ENCODE measurements at regions not wholly inside any gene's neighbourhood (a gene's known extent, or its start where the extent isn't known, plus 50 kb on each side); places are given as distances from the start of the nearest gene placed in this dataset.

- Histone ChIP-seq H3K23ac (ENCODE audit: insufficient read length, low read depth, low read length) (no peak overlapping the region), H4K20me1 (ENCODE audit: control insufficient read depth, insufficient read depth, insufficient read length) (no peaks in the 10 kb centered on the region), H3K4ac (ENCODE audit: low read depth, low read length) (no peak overlapping the region), H3K79me2 (ENCODE audit: insufficient read depth, low read length) (no peaks in the 10 kb centered on the region), H3K4me1 (ENCODE audit: insufficient read depth, low read length) (no peaks in the 10 kb centered on the region), H3K23me2 (ENCODE audit: insufficient read length, low read depth, low read length, poor library complexity, severe bottlenecking) (no peaks in the 10 kb centered on the region), H2BK5ac (ENCODE audit: insufficient read length, low read length) (no peak overlapping the region), H3K9me3 (ENCODE audit: control insufficient read depth, low read depth, low read length) (no peaks in the 10 kb centered on the region), H2BK120ac (ENCODE audit: low read depth, low read length, poor library complexity, severe bottlenecking) (no peak overlapping the region), H3T11ph (ENCODE audit: low read length) (no peak overlapping the region), H4K5ac (ENCODE audit: insufficient read length, low read depth, low read length) (no peak overlapping the region), H2BK12ac (ENCODE audit: insufficient read length, low read depth, low read length) (no peak overlapping the region), H2BK15ac (ENCODE audit: low read depth, low read length) (no peak overlapping the region), H4K91ac (ENCODE audit: insufficient read length, low read depth, low read length) (no peak overlapping the region), H2AFZ (ENCODE audit: low read length) (no peak overlapping the region), H3K79me1 (ENCODE audit: insufficient read depth, low read depth, low read length, poor library complexity, severe bottlenecking) (no peaks in the 10 kb centered on the region), H3K14ac (ENCODE audit: insufficient read depth, low read length) (no peak overlapping the region), H2AK5ac (ENCODE audit: insufficient read length, low read length) (no peak overlapping the region), H3K4me2 (ENCODE audit: insufficient read depth, insufficient read length, low read length) (no peak overlapping the region), H4K8ac (replicated peaks; ENCODE audit: insufficient read length, low read depth, low read length) (no peak overlapping the region), H3K56ac (ENCODE audit: insufficient read length, low read depth, low read length) (no peak overlapping the region), H3K9ac (ENCODE audit: extremely low read depth, insufficient read length, low read length) (no peak overlapping the region), H3K18ac (ENCODE audit: insufficient read length, low read depth, low read length) (no peak overlapping the region), H3K27ac (ENCODE audit: insufficient read length, low read depth, low read length) (no peak overlapping the region), H3K27me3 (ENCODE audit: insufficient read depth, low read length) (no peaks in the 10 kb centered on the region), H2BK20ac (ENCODE audit: low read depth, low read length, poor library complexity, severe bottlenecking) (no peak overlapping the region)
- Mint-ChIP-seq H3K4me3 (no peak overlapping the region), H3K36me3 (ENCODE audit: insufficient read depth in 1 of 3, low read depth in 3 of 3) (no peaks in the 10 kb centered on the region), H3K4me1 (peaks cover 0 to 3% of the 10 kb centered on the region in 2 experiments; a peak in 1 of 4 replicates), H3K9me3 (peaks cover 0 to 3% of the 10 kb centered on the region in 2 experiments; a peak in 2 of 5 replicates), H3K27me3 (ENCODE audit: low read depth) (no peaks in the 10 kb centered on the region), H3K27ac (no peak overlapping the region)
- WGBS (ENCODE audit: extremely low coverage, insufficient read length, low lambda C conversion rate) = no CpG with 5 or more reads among the region's 2 CpGs
- TF ChIP-seq, protein P1, sequence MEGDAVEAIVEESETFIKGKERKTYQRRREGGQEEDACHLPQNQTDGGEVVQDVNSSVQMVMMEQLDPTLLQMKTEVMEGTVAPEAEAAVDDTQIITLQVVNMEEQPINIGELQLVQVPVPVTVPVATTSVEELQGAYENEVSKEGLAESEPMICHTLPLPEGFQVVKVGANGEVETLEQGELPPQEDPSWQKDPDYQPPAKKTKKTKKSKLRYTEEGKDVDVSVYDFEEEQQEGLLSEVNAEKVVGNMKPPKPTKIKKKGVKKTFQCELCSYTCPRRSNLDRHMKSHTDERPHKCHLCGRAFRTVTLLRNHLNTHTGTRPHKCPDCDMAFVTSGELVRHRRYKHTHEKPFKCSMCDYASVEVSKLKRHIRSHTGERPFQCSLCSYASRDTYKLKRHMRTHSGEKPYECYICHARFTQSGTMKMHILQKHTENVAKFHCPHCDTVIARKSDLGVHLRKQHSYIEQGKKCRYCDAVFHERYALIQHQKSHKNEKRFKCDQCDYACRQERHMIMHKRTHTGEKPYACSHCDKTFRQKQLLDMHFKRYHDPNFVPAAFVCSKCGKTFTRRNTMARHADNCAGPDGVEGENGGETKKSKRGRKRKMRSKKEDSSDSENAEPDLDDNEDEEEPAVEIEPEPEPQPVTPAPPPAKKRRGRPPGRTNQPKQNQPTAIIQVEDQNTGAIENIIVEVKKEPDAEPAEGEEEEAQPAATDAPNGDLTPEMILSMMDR (conservative IDR thresholded peaks at IDR 0.05) = no peak
- no peak for DNase-seq
These were observed 392.6 kb downstream of the MMUT start for GRCh38 chr6:49070411-49070810.

Measured in H9 (cell line).